ENCODE measurements at regions not wholly inside any gene's neighbourhood (a gene's known extent, or its start where the extent isn't known, plus 50 kb on each side); places are given as distances from the start of the nearest gene placed in this dataset.

GRCh38 chr20:39822667-39823066 lies 860.5 kb downstream of the DHX35 start:
- no peak for DNase-seq (ENCODE audit: low spot score)
- TF ChIP-seq CTCF (IDR thresholded peaks at IDR 0.05; ENCODE audit: extremely low read depth, missing control alignments) = no peak

- DNase-seq (ENCODE audit: low spot score) = peak; percentile 12
- TF ChIP-seq CTCF (IDR thresholded peaks at IDR 0.05; ENCODE audit: extremely low read depth, missing control alignments) = no peak
Measured at GRCh38 chr20:39813190-39813829, 851.2 kb downstream of the DHX35 start.

- DNase-seq (ENCODE audit: low spot score) = no peak
- TF ChIP-seq CTCF (IDR thresholded peaks at IDR 0.05; ENCODE audit: extremely low read depth, missing control alignments) = no peak
Measured at GRCh38 chr20:39812116-39812515, 850.0 kb downstream of the DHX35 start.

GRCh38 chr20:39810309-39810708 lies 848.2 kb downstream of the DHX35 start:
- DNase-seq (ENCODE audit: low spot score) = no peak
- no peak for TF ChIP-seq CTCF (IDR thresholded peaks at IDR 0.05; ENCODE audit: extremely low read depth, missing control alignments)

GRCh38 chr20:39808613-39809012 lies 846.5 kb downstream of the DHX35 start:
- no peak for TF ChIP-seq CTCF (IDR thresholded peaks at IDR 0.05; ENCODE audit: extremely low read depth, missing control alignments)
- no peak for DNase-seq (ENCODE audit: low spot score)

GRCh38 chr20:39800548-39800947 lies 838.4 kb downstream of the DHX35 start:
- no peak for TF ChIP-seq CTCF (IDR thresholded peaks at IDR 0.05; ENCODE audit: extremely low read depth, missing control alignments)
- no peak for DNase-seq (ENCODE audit: low spot score)

GRCh38 chr20:39800111-39800510 lies 838.0 kb downstream of the DHX35 start:
- no peak for TF ChIP-seq CTCF (IDR thresholded peaks at IDR 0.05; ENCODE audit: extremely low read depth, missing control alignments)
- peak; percentile 24 for DNase-seq (ENCODE audit: low spot score)
